ENCODE measurements at regions not wholly inside any gene's neighbourhood (a gene's known extent, or its start where the extent isn't known, plus 50 kb on each side); places are given as distances from the start of the nearest gene placed in this dataset.

- TF ChIP-seq ARID4B (CRISPR knock-in tag; IDR thresholded peaks at IDR 0.05; ENCODE audit: borderline replicate concordance): no peak
- no peak for TF ChIP-seq ZNF281 (CRISPR knock-in tag; IDR thresholded peaks at IDR 0.05)
- no peak for TF ChIP-seq CTCF (IDR thresholded peaks at IDR 0.05)
- TF ChIP-seq SMAD4 (CRISPR knock-in tag; IDR thresholded peaks at IDR 0.05): no peak
These were observed 318.7 kb downstream of the DHX35 start for GRCh38 chr20:39280875-39281274.

All from WTC11 (cell line).